ENCODE measurements at regions not wholly inside any gene's neighbourhood (a gene's known extent, or its start where the extent isn't known, plus 50 kb on each side); places are given as distances from the start of the nearest gene placed in this dataset.

DNA sequence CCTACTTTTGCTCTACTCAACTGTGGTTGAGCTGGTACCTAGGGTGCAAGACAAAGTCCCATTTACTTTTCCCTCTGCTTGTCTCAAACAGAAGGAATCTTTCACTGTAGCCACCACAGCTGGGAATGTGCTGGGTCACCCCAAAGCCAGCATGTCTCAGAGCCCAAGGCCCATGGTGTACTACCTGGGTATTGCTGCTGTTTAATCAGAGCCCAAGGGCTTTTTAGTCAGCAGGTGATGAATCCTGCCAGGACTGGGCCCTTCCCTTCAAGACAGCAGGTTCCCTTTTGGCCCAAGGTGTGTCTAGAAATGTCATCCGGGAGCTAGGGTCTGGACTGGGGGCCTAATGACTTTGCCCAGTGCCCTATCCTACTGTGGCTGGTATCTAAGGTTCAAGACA lies 249.8 kb downstream of the HDGFL1 start (continued):
- TF ChIP-seq, protein P1, sequence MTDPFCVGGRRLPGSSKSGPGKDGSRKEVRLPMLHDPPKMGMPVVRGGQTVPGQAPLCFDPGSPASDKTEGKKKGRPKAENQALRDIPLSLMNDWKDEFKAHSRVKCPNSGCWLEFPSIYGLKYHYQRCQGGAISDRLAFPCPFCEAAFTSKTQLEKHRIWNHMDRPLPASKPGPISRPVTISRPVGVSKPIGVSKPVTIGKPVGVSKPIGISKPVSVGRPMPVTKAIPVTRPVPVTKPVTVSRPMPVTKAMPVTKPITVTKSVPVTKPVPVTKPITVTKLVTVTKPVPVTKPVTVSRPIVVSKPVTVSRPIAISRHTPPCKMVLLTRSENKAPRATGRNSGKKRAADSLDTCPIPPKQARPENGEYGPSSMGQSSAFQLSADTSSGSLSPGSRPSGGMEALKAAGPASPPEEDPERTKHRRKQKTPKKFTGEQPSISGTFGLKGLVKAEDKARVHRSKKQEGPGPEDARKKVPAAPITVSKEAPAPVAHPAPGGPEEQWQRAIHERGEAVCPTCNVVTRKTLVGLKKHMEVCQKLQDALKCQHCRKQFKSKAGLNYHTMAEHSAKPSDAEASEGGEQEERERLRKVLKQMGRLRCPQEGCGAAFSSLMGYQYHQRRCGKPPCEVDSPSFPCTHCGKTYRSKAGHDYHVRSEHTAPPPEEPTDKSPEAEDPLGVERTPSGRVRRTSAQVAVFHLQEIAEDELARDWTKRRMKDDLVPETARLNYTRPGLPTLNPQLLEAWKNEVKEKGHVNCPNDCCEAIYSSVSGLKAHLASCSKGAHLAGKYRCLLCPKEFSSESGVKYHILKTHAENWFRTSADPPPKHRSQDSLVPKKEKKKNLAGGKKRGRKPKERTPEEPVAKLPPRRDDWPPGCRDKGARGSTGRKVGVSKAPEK (CRISPR knock-in tag; IDR thresholded peaks at IDR 0.05; ENCODE audit: borderline replicate concordance), result no peak

DNA sequence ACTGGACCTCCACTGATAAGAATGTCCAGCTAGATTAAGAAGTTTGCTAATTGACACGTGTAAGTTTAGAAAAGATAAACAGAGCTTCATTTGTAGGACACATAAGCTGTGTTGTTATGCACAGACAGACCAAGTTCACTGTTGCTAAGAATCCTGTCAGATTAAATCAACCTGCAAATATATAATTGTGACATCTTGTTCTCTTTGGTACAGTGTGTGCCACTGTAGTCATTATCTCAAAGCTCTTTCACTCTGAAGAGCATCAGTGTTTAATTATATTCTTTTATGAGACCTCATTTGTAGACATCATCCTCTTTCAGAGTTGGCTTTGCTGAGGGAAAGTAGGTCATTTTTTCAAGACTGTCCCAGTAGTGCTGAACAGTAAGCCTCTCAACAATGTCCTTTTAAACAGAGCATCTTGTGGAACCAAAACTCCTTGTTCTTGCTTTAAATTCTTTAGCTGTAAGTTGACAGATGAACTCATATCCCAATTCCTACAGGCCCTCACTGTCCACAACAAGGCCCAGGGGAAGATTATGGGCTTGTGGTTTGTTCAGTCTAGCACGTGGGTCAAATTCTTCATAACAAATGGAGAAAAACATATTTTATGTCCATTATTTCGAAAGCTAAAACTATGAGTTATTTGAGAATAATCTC lies 252.4 kb downstream of the HDGFL1 start:
- no peak overlapping the region for H3K4me3 ChIP-seq (replicated peaks in 1 of 3; ENCODE audit: insufficient read depth in 1 of 3, low read depth in 2 of 3, low read length in 3 of 3)
- no TSS peak for BruUV-seq (replicated peaks)
- H3K9me3 ChIP-seq (ENCODE audit: low read length), result peaks cover 84% of the 10 kb centered on the region
- H3K36me3 ChIP-seq (replicated peaks in 1 of 2; ENCODE audit: control insufficient read depth in 1 of 2, insufficient read depth in 2 of 2, low read length in 2 of 2), result no peaks in the 10 kb centered on the region
- no peaks in the 10 kb centered on the region for H3K27me3 ChIP-seq (ENCODE audit: control insufficient read depth in 1 of 2, insufficient read depth in 2 of 2, low read length in 2 of 2)
- in situ Hi-C loops (cut with HindIII; ENCODE audit: extremely low pct_ligation_motif_present, low pct_unique_long_range_greater_than_20kb) (no loop called here), intact Hi-C loops (cut with micrococcal nuclease; ENCODE audit: unreplicated experiment) (no loop called here)
- H3K79me2 ChIP-seq (ENCODE audit: insufficient read depth, low read length), result no peaks in the 10 kb centered on the region
- WGBS (ENCODE audit: low lambda C conversion rate), result under 1% methylated on average over 3 of the region's 3 CpGs
- H3K4me1 ChIP-seq (ENCODE audit: insufficient read depth, low read length), result no peaks in the 10 kb centered on the region
- H3K27ac ChIP-seq (ENCODE audit: extremely low read length, insufficient read depth, low read length), result no peak overlapping the region
- H3K4me2 ChIP-seq (ENCODE audit: low read depth, low read length), result no peak overlapping the region
- H2AFZ ChIP-seq (ENCODE audit: low read length), result no peak overlapping the region
- ChIA-PET POLR2A (no interaction called here), CTCF (ENCODE audit: low intra/inter-chr PET ratio, low total read pairs) (no interaction called here)
- no peak for FAIRE-seq
- DNase-seq (ENCODE audit: low spot score), result no peak
- ATAC-seq, result no peak
- H4K20me1 ChIP-seq (ENCODE audit: insufficient read depth, low read length), result no peaks in the 10 kb centered on the region
- no peak overlapping the region for H3K9ac ChIP-seq (ENCODE audit: insufficient read depth, low read depth, low read length)
- TF ChIP-seq SRSF1 (optimal IDR thresholded peaks at IDR 0.05; ENCODE audit: low read depth, low read length), result no peak
- TF ChIP-seq DPF2 (CRISPR knock-in tag; IDR thresholded peaks at IDR 0.05; ENCODE audit: borderline replicate concordance, low read depth), result no peak
- TF ChIP-seq, protein P2, sequence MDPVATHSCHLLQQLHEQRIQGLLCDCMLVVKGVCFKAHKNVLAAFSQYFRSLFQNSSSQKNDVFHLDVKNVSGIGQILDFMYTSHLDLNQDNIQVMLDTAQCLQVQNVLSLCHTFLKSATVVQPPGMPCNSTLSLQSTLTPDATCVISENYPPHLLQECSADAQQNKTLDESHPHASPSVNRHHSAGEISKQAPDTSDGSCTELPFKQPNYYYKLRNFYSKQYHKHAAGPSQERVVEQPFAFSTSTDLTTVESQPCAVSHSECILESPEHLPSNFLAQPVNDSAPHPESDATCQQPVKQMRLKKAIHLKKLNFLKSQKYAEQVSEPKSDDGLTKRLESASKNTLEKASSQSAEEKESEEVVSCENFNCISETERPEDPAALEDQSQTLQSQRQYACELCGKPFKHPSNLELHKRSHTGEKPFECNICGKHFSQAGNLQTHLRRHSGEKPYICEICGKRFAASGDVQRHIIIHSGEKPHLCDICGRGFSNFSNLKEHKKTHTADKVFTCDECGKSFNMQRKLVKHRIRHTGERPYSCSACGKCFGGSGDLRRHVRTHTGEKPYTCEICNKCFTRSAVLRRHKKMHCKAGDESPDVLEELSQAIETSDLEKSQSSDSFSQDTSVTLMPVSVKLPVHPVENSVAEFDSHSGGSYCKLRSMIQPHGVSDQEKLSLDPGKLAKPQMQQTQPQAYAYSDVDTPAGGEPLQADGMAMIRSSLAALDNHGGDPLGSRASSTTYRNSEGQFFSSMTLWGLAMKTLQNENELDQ (CRISPR knock-in tag; IDR thresholded peaks at IDR 0.05; ENCODE audit: borderline replicate concordance), result no peak
- TF ChIP-seq MEF2D (CRISPR knock-in tag; IDR thresholded peaks at IDR 0.05), result no peak
- TF ChIP-seq, protein P3, sequence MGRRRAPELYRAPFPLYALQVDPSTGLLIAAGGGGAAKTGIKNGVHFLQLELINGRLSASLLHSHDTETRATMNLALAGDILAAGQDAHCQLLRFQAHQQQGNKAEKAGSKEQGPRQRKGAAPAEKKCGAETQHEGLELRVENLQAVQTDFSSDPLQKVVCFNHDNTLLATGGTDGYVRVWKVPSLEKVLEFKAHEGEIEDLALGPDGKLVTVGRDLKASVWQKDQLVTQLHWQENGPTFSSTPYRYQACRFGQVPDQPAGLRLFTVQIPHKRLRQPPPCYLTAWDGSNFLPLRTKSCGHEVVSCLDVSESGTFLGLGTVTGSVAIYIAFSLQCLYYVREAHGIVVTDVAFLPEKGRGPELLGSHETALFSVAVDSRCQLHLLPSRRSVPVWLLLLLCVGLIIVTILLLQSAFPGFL (CRISPR knock-in tag; IDR thresholded peaks at IDR 0.05), result no peak
- TF ChIP-seq SP1 (IDR thresholded peaks at IDR 0.05), result no peak
- no peak for TF ChIP-seq SP1 (CRISPR knock-in tag; IDR thresholded peaks at IDR 0.05)
- no peak for TF ChIP-seq ARHGAP35 (CRISPR knock-in tag; IDR thresholded peaks at IDR 0.05; ENCODE audit: borderline replicate concordance)
- no peak for TF ChIP-seq ZNF777 (CRISPR knock-in tag; IDR thresholded peaks at IDR 0.05)
- no peak for TF ChIP-seq RXRA (CRISPR knock-in tag; IDR thresholded peaks at IDR 0.05)
- no peak for TF ChIP-seq IRX3 (CRISPR knock-in tag; IDR thresholded peaks at IDR 0.05; ENCODE audit: borderline replicate concordance, low read depth)
- no peak for TF ChIP-seq ZNF432 (CRISPR knock-in tag; IDR thresholded peaks at IDR 0.05; ENCODE audit: borderline replicate concordance)
- TF ChIP-seq, protein P4, sequence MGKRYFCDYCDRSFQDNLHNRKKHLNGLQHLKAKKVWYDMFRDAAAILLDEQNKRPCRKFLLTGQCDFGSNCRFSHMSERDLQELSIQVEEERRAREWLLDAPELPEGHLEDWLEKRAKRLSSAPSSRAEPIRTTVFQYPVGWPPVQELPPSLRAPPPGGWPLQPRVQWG (CRISPR knock-in tag; IDR thresholded peaks at IDR 0.05; ENCODE audit: borderline replicate concordance, low read depth), result no peak
- no peak for TF ChIP-seq ZNF543 (CRISPR knock-in tag; IDR thresholded peaks at IDR 0.05)
- TF ChIP-seq CBX1 (IDR thresholded peaks at IDR 0.05; ENCODE audit: low read depth), result no peak
- TF ChIP-seq SATB2 (CRISPR knock-in tag; IDR thresholded peaks at IDR 0.05), result no peak
- no peak for TF ChIP-seq SMARCC2 (IDR thresholded peaks at IDR 0.05)

Measured in HepG2 (cell line).